WERI-Rb-1 (cell line): ENCODE measurements at regions not wholly inside any gene's neighbourhood (a gene's known extent, or its start where the extent isn't known, plus 50 kb on each side); places are given as distances from the start of the nearest gene placed in this dataset.

ENCODE experiments used
- DNase-seq: peaks from one replicate; pipeline ENCODE4 v3.0.0-alpha.2; 2020
- H3K27ac ChIP-seq: fragments of 250-450 bp; sonication (Bioruptor Pico); 2 replicates; pipeline ENCODE4 v1.5.1; 2020; ENCODE audit warnings: mild to moderate bottlenecking, moderate library complexity
- H3K27me3 ChIP-seq: fragments of 250-450 bp; sonication (Bioruptor Pico); 2 replicates; pipeline ENCODE4 v1.5.1; 2021; ENCODE audit warnings: mild to moderate bottlenecking, low read depth, moderate library complexity; ENCODE audit not compliant: insufficient read depth, severe bottlenecking
- H3K36me3 ChIP-seq: fragments of 250-450 bp; sonication (Bioruptor Pico); 2 replicates; pipeline ENCODE4 v1.5.1; 2020; ENCODE audit warnings: mild to moderate bottlenecking, moderate library complexity
- H3K4me3 ChIP-seq: 2 replicates; pipeline ENCODE4 v1.5.1; 2011; ENCODE audit warnings: low read depth, mild to moderate bottlenecking, control low read depth, low read length
- H3K9me3 ChIP-seq: fragments of 250-450 bp; sonication (Bioruptor Pico); 2 replicates; pipeline ENCODE4 v1.5.1; 2021; ENCODE audit warnings: mild to moderate bottlenecking, moderate library complexity; ENCODE audit not compliant: severe bottlenecking
- CTCF ChIP-seq: IDR thresholded peaks from 2 replicates; pipeline ENCODE4 v1.5.1; 2011; ENCODE audit warnings: low read depth, mild to moderate bottlenecking, control low read depth, inconsistent platforms, low read length

GRCh38 chr11:45444796-45445195, 158.7 kb upstream of the SYT13 start:
- DNase-seq: no peak
- H3K27ac ChIP-seq: no peak overlapping the region
- no peaks in the 10 kb centered on the region for H3K36me3 ChIP-seq
- H3K4me3 ChIP-seq: no peak overlapping the region
- TF ChIP-seq CTCF: no peak
- no peaks in the 10 kb centered on the region for H3K27me3 ChIP-seq
- H3K9me3 ChIP-seq: peaks cover 3% of the 10 kb centered on the region

- peaks cover 9% of the 10 kb centered on the region for H3K9me3 ChIP-seq
- no peak for TF ChIP-seq CTCF
- no peak for DNase-seq
- peak overlapping the region; percentile 57 for H3K27ac ChIP-seq
- no peaks in the 10 kb centered on the region for H3K36me3 ChIP-seq
- H3K4me3 ChIP-seq: no peak overlapping the region
- no peaks in the 10 kb centered on the region for H3K27me3 ChIP-seq
Observed at GRCh38 chr11:45440111-45440510, 154.0 kb upstream of the SYT13 start.

- Histone ChIP-seq H3K36me3 (no peaks in the 10 kb centered on the region), H3K9me3 (peaks cover 9% of the 10 kb centered on the region), H3K4me3 (no peak overlapping the region), H3K27ac (no peak overlapping the region), H3K27me3 (no peaks in the 10 kb centered on the region)
- TF ChIP-seq CTCF: no peak
- DNase-seq: no peak
Observed at GRCh38 chr11:45436966-45437365, 150.8 kb upstream of the SYT13 start.

- Histone ChIP-seq H3K4me3 (no peak overlapping the region), H3K36me3 (no peaks in the 10 kb centered on the region), H3K27me3 (no peaks in the 10 kb centered on the region), H3K27ac (no peak overlapping the region), H3K9me3 (peaks cover 9% of the 10 kb centered on the region)
- DNase-seq: no peak
- TF ChIP-seq CTCF: no peak
Observed at GRCh38 chr11:45436118-45436517, 150.0 kb upstream of the SYT13 start.

GRCh38 chr11:45435706-45436105, 149.6 kb upstream of the SYT13 start:
- no peak overlapping the region for H3K27ac ChIP-seq
- no peaks in the 10 kb centered on the region for H3K27me3 ChIP-seq
- H3K4me3 ChIP-seq: no peak overlapping the region
- no peak for TF ChIP-seq CTCF
- H3K9me3 ChIP-seq: peaks cover 9% of the 10 kb centered on the region
- H3K36me3 ChIP-seq: no peaks in the 10 kb centered on the region
- no peak for DNase-seq

GRCh38 chr11:45432910-45433309, 146.8 kb upstream of the SYT13 start:
- no peak for DNase-seq
- H3K36me3 ChIP-seq: no peaks in the 10 kb centered on the region
- no peaks in the 10 kb centered on the region for H3K9me3 ChIP-seq
- H3K27me3 ChIP-seq: no peaks in the 10 kb centered on the region
- no peak overlapping the region for H3K27ac ChIP-seq
- TF ChIP-seq CTCF: no peak
- H3K4me3 ChIP-seq: no peak overlapping the region
